HepG2 (cell line): ENCODE measurements at regions not wholly inside any gene's neighbourhood (a gene's known extent, or its start where the extent isn't known, plus 50 kb on each side); places are given as distances from the start of the nearest gene placed in this dataset.

Source experiments
- ATF7-NPFF ChIP-seq: sonication (generic); formaldehyde crosslinking; IDR thresholded peaks from 2 replicates; pipeline ENCODE4 v1.8.1; 2023; ENCODE audit warnings: mild to moderate bottlenecking, low read depth, missing genetic modification reagents, moderate library complexity
- CREB1 ChIP-seq, 2 experiments: fragments of 450-650 bp in 1 of 2; IDR thresholded peaks; 2 replicates each; pipeline ENCODE4 v1.6.1; 2016 to 2017; ENCODE audit warnings: control low read depth in 1 of 2, mild to moderate bottlenecking in 1 of 2, missing compliant biosample characterization in 1 of 2, missing genetic modification characterization in 1 of 2
- GATAD2A ChIP-seq: IDR thresholded peaks from 2 replicates; pipeline ENCODE4 v1.6.1; 2016
- JUND ChIP-seq: sonication (generic); formaldehyde crosslinking; IDR thresholded peaks from 2 replicates; pipeline ENCODE4 v1.8.0; 2022; ENCODE audit warnings: mild to moderate bottlenecking, missing genetic modification reagents
- MTA3 ChIP-seq: sonication (generic); formaldehyde crosslinking; IDR thresholded peaks from 2 replicates; pipeline ENCODE4 v1.4.0; 2020; ENCODE audit warnings: missing genetic modification reagents
- NCOA1 ChIP-seq: sonication (generic); formaldehyde crosslinking; IDR thresholded peaks from 2 replicates; pipeline ENCODE4 v1.9.0; 2021; ENCODE audit warnings: missing genetic modification reagents
- RELA ChIP-seq: sonication (generic); formaldehyde crosslinking; IDR thresholded peaks from 2 replicates; pipeline ENCODE4 v1.4.0; 2020; ENCODE audit warnings: missing genetic modification reagents
- RFX5 ChIP-seq: IDR thresholded peaks from 2 replicates; pipeline ENCODE4 v1.6.1; 2011; ENCODE audit warnings: low read depth, low read length, improper control_type of control experiment
- SMAD3 ChIP-seq: sonication (generic); formaldehyde crosslinking; IDR thresholded peaks from 2 replicates; pipeline ENCODE4 v1.4.0; 2020; ENCODE audit warnings: missing genetic modification reagents
- SRF ChIP-seq: IDR thresholded peaks from 2 replicates; pipeline ENCODE4 v1.6.1; 2011; ENCODE audit warnings: mild to moderate bottlenecking, low read depth, low read length, moderate library complexity
- ZNF780A ChIP-seq: sonication (generic); formaldehyde crosslinking; IDR thresholded peaks from 2 replicates; pipeline ENCODE4 v1.8.0; 2022; ENCODE audit warnings: mild to moderate bottlenecking, missing genetic modification reagents, moderate library complexity
- TF ChIP-seq, protein P1 (sequence below): sonication (generic); formaldehyde crosslinking; IDR thresholded peaks from 2 replicates; pipeline ENCODE4 v1.5.0; 2020; ENCODE audit warnings: mild to moderate bottlenecking, missing genetic modification reagents, moderate library complexity
- TF ChIP-seq, protein P2 (sequence below), 2 experiments: IDR thresholded peaks; 2 replicates each; pipeline ENCODE4 v1.6.1; 2011 to 2012; ENCODE audit warnings: low read length in 2 of 2, borderline replicate concordance in 1 of 2, low read depth in 1 of 2, mild to moderate bottlenecking in 1 of 2, moderate library complexity in 1 of 2

GRCh38 chr12:19847294-19848059, 408.2 kb downstream of the AEBP2 start:
- TF ChIP-seq, protein P1, sequence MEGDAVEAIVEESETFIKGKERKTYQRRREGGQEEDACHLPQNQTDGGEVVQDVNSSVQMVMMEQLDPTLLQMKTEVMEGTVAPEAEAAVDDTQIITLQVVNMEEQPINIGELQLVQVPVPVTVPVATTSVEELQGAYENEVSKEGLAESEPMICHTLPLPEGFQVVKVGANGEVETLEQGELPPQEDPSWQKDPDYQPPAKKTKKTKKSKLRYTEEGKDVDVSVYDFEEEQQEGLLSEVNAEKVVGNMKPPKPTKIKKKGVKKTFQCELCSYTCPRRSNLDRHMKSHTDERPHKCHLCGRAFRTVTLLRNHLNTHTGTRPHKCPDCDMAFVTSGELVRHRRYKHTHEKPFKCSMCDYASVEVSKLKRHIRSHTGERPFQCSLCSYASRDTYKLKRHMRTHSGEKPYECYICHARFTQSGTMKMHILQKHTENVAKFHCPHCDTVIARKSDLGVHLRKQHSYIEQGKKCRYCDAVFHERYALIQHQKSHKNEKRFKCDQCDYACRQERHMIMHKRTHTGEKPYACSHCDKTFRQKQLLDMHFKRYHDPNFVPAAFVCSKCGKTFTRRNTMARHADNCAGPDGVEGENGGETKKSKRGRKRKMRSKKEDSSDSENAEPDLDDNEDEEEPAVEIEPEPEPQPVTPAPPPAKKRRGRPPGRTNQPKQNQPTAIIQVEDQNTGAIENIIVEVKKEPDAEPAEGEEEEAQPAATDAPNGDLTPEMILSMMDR, result no peak
- no peak for TF ChIP-seq SMAD3 (CRISPR knock-in tag)
- TF ChIP-seq SRF, result no peak
- no peak for TF ChIP-seq GATAD2A (CRISPR knock-in tag)
- TF ChIP-seq JUND (CRISPR knock-in tag), result no peak
- no peak for TF ChIP-seq ZNF780A (CRISPR knock-in tag)
- TF ChIP-seq, protein P2, sequence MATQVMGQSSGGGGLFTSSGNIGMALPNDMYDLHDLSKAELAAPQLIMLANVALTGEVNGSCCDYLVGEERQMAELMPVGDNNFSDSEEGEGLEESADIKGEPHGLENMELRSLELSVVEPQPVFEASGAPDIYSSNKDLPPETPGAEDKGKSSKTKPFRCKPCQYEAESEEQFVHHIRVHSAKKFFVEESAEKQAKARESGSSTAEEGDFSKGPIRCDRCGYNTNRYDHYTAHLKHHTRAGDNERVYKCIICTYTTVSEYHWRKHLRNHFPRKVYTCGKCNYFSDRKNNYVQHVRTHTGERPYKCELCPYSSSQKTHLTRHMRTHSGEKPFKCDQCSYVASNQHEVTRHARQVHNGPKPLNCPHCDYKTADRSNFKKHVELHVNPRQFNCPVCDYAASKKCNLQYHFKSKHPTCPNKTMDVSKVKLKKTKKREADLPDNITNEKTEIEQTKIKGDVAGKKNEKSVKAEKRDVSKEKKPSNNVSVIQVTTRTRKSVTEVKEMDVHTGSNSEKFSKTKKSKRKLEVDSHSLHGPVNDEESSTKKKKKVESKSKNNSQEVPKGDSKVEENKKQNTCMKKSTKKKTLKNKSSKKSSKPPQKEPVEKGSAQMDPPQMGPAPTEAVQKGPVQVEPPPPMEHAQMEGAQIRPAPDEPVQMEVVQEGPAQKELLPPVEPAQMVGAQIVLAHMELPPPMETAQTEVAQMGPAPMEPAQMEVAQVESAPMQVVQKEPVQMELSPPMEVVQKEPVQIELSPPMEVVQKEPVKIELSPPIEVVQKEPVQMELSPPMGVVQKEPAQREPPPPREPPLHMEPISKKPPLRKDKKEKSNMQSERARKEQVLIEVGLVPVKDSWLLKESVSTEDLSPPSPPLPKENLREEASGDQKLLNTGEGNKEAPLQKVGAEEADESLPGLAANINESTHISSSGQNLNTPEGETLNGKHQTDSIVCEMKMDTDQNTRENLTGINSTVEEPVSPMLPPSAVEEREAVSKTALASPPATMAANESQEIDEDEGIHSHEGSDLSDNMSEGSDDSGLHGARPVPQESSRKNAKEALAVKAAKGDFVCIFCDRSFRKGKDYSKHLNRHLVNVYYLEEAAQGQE (IDR thresholded peaks at IDR 0.05; ENCODE audit: borderline replicate concordance in 1 of 2, low read depth in 1 of 2, low read length in 2 of 2), result no peak
- no peak for TF ChIP-seq ATF7-NPFF
- TF ChIP-seq RFX5, result no peak
- TF ChIP-seq MTA3, result no peak
- no peak for TF ChIP-seq CREB1 (IDR thresholded peaks at IDR 0.05)
- no peak for TF ChIP-seq CREB1 (CRISPR knock-in tag; IDR thresholded peaks at IDR 0.05)
- no peak for TF ChIP-seq RELA (CRISPR knock-in tag)
- no peak for TF ChIP-seq NCOA1 (CRISPR knock-in tag)
